WTC11 (cell line): ENCODE measurements at regions not wholly inside any gene's neighbourhood (a gene's known extent, or its start where the extent isn't known, plus 50 kb on each side); places are given as distances from the start of the nearest gene placed in this dataset.

Source experiments
- ATAC-seq: fragments of 200-7000 bp; cut with Tn5 transposase; 2 replicates; pipeline ENCODE4 v1.10.0; 2021; ENCODE audit warnings: mild to moderate bottlenecking, moderate library complexity
- CTCF ChIA-PET: fragments of 300-600 bp; sonication (Branson Sonifier 250); formaldehyde crosslinking; loops from one replicate; lab custom pipeline; 2021; ENCODE audit warnings: antibody characterized with exemption; lab: Charles Lee
- POLR2A ChIA-PET: fragments of 350-600 bp; sonication (Branson Sonifier 250); formaldehyde crosslinking; loops from one replicate; lab custom pipeline; 2021; ENCODE audit warnings: antibody characterized with exemption; lab: Charles Lee
- DNase-seq: peaks from one replicate; pipeline ENCODE4 v3.0.0; 2021; ENCODE audit warnings: low spot score
- H3K27ac Mint-ChIP-seq: 2 replicates; pipeline ENCODE4 v1.8.0; 2021; ENCODE audit warnings: mixed read lengths
- H3K27me3 Mint-ChIP-seq: 2 replicates; pipeline ENCODE4 v1.8.0; 2021; ENCODE audit warnings: low read depth, mild to moderate bottlenecking, moderate library complexity, mixed read lengths
- H3K36me3 Mint-ChIP-seq: 2 replicates; pipeline ENCODE4 v1.8.0; 2021; ENCODE audit warnings: mixed read lengths
- H3K4me1 Mint-ChIP-seq: 2 replicates; pipeline ENCODE4 v1.8.0; 2022; ENCODE audit warnings: mixed read lengths
- H3K4me3 Mint-ChIP-seq: 2 replicates; pipeline ENCODE4 v1.8.0; 2021; ENCODE audit warnings: mild to moderate bottlenecking, moderate library complexity, mixed read lengths
- H3K9me3 Mint-ChIP-seq: 2 replicates; pipeline ENCODE4 v1.8.0; 2021; ENCODE audit warnings: mixed read lengths
- HMGA2 ChIP-seq: fragments of 250-450 bp; sonication (Bioruptor Pico); IDR thresholded peaks from 2 replicates; pipeline ENCODE4 v1.4.0; 2021; ENCODE audit warnings: mild to moderate bottlenecking, moderate library complexity
- KAT7 ChIP-seq: sonication (generic); formaldehyde crosslinking; IDR thresholded peaks from 2 replicates; pipeline ENCODE4 v1.8.1; 2023; ENCODE audit warnings: missing genetic modification reagents, mild to moderate bottlenecking, borderline replicate concordance
- NFYB ChIP-seq: sonication (generic); formaldehyde crosslinking; conservative IDR thresholded peaks from 2 replicates; pipeline ENCODE4 v1.8.0; 2022; ENCODE audit warnings: low read depth, missing genetic modification reagents
- NR1H2 ChIP-seq: sonication (generic); formaldehyde crosslinking; IDR thresholded peaks from 2 replicates; pipeline ENCODE4 v1.9.0; 2021; ENCODE audit warnings: mild to moderate bottlenecking, moderate library complexity, missing genetic modification reagents
- NR2C2 ChIP-seq: sonication (generic); formaldehyde crosslinking; IDR thresholded peaks from 2 replicates; pipeline ENCODE4 v1.8.0; 2022; ENCODE audit warnings: mild to moderate bottlenecking, missing genetic modification reagents
- OVOL2 ChIP-seq: fragments of 250-450 bp; sonication (Bioruptor Pico); IDR thresholded peaks from 2 replicates; pipeline ENCODE4 v1.9.0; 2021; ENCODE audit warnings: mild to moderate bottlenecking, borderline replicate concordance
- SMAD4 ChIP-seq: sonication (generic); formaldehyde crosslinking; IDR thresholded peaks from 2 replicates; pipeline ENCODE4 v1.8.0; 2022; ENCODE audit warnings: mild to moderate bottlenecking, missing genetic modification reagents
- SOX15 ChIP-seq: fragments of 250-450 bp; sonication (Bioruptor Pico); IDR thresholded peaks from 2 replicates; pipeline ENCODE4 v1.9.0; 2021; ENCODE audit warnings: mild to moderate bottlenecking
- ZNF416 ChIP-seq: fragments of 250-450 bp; sonication (Bioruptor Pico); IDR thresholded peaks from 2 replicates; pipeline ENCODE4 v1.9.0; 2021; ENCODE audit warnings: mild to moderate bottlenecking, inconsistent platforms
- ZNF423 ChIP-seq: fragments of 250-450 bp; sonication (Bioruptor Pico); IDR thresholded peaks from 2 replicates; pipeline ENCODE4 v2.1.2; 2022; ENCODE audit warnings: mild to moderate bottlenecking, moderate library complexity
- ZNF671 ChIP-seq: fragments of 250-450 bp; sonication (Bioruptor Pico); IDR thresholded peaks from 2 replicates; pipeline ENCODE4 v1.8.0; 2021; ENCODE audit warnings: mild to moderate bottlenecking
- TF ChIP-seq, protein P1 (sequence below): fragments of 250-450 bp; sonication (Bioruptor Pico); IDR thresholded peaks from 2 replicates; pipeline ENCODE4 v1.9.0; 2021; ENCODE audit warnings: mild to moderate bottlenecking
- TF ChIP-seq, protein P2 (sequence below): sonication (generic); formaldehyde crosslinking; IDR thresholded peaks from 2 replicates; pipeline ENCODE4 v1.8.1; 2023; ENCODE audit warnings: mild to moderate bottlenecking, missing genetic modification reagents, borderline replicate concordance
- TF ChIP-seq, protein P3 (sequence below): sonication (generic); formaldehyde crosslinking; IDR thresholded peaks from 2 replicates; pipeline ENCODE4 v1.8.1; 2023; ENCODE audit warnings: mild to moderate bottlenecking, missing genetic modification reagents
- TF ChIP-seq, protein P4 (sequence below): sonication (generic); formaldehyde crosslinking; IDR thresholded peaks from 2 replicates; pipeline ENCODE4 v1.8.0; 2022; ENCODE audit warnings: mild to moderate bottlenecking, missing genetic modification reagents
- TF ChIP-seq, protein P5 (sequence below): sonication (generic); formaldehyde crosslinking; IDR thresholded peaks from 2 replicates; pipeline ENCODE4 v1.8.1; 2023; ENCODE audit warnings: mild to moderate bottlenecking, missing genetic modification reagents, moderate library complexity
- TF ChIP-seq, protein P6 (sequence below): sonication (generic); formaldehyde crosslinking; conservative IDR thresholded peaks from 2 replicates; pipeline ENCODE4 v1.8.1; 2022; ENCODE audit warnings: mild to moderate bottlenecking, missing genetic modification reagents
- TF ChIP-seq, protein P7 (sequence below): sonication (generic); formaldehyde crosslinking; IDR thresholded peaks from 2 replicates; pipeline ENCODE4 v1.8.1; 2023; ENCODE audit warnings: mild to moderate bottlenecking, moderate library complexity, missing genetic modification reagents
- TF ChIP-seq, protein P8 (sequence below): sonication (generic); formaldehyde crosslinking; IDR thresholded peaks from 2 replicates; pipeline ENCODE4 v1.8.1; 2023; ENCODE audit warnings: mild to moderate bottlenecking, missing genetic modification reagents

DNA sequence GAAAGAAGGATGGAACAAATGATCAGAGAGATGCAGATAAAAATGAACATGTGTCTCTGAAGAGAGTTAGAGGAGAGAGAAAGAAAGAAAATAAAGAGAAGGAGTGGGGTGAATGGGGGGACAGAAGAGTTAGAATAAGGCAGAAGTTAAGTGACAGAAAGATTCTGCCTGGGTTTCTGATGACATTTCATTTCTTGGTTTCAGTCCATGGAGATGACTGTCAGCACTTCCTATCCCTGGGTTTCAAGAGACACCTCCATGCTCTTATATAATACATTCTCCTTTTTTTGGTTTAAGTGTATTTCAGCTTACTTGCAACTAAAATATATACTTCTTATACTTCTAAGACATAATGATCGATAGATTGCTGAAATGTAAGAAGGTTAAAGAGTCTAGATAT is 213.0 kb upstream of the IL12B start (continued):
- TF ChIP-seq, protein P1, sequence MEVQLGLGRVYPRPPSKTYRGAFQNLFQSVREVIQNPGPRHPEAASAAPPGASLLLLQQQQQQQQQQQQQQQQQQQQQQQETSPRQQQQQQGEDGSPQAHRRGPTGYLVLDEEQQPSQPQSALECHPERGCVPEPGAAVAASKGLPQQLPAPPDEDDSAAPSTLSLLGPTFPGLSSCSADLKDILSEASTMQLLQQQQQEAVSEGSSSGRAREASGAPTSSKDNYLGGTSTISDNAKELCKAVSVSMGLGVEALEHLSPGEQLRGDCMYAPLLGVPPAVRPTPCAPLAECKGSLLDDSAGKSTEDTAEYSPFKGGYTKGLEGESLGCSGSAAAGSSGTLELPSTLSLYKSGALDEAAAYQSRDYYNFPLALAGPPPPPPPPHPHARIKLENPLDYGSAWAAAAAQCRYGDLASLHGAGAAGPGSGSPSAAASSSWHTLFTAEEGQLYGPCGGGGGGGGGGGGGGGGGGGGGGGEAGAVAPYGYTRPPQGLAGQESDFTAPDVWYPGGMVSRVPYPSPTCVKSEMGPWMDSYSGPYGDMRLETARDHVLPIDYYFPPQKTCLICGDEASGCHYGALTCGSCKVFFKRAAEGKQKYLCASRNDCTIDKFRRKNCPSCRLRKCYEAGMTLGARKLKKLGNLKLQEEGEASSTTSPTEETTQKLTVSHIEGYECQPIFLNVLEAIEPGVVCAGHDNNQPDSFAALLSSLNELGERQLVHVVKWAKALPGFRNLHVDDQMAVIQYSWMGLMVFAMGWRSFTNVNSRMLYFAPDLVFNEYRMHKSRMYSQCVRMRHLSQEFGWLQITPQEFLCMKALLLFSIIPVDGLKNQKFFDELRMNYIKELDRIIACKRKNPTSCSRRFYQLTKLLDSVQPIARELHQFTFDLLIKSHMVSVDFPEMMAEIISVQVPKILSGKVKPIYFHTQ (CRISPR knock-in tag): no peak

DNA sequence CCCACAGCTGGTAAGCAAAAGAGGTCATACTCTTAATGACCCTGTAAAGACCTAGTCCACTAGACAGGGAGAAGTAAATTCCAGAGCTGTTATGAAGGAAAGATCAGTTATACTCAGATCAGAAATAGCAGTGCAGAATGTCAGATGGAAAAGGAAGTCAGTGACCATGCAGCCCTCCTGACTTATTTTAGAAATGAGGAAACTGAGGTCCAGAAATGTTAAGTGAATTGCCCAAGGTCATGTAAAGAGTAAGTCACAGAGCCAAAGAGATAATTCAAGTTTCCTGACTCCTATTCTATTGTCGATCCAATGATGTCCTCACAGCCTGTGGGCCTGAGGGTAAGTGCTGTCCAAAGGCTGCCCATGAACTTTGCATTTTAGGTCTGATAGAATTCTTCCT is 214.9 kb upstream of the IL12B start:
- Mint-ChIP-seq H3K9me3 (peaks cover 21% of the 10 kb centered on the region), H3K27ac (no peak overlapping the region), H3K4me3 (no peak overlapping the region), H3K36me3 (peaks cover 4% of the 10 kb centered on the region), H3K4me1 (no peaks in the 10 kb centered on the region), H3K27me3 (peaks cover 2% of the 10 kb centered on the region; the same call in 1 of the 2 replicates)
- TF ChIP-seq NR2C2 (CRISPR knock-in tag) (no peak), NFYB (CRISPR knock-in tag) (no peak), ZNF416 (no peak), NR1H2 (CRISPR knock-in tag) (no peak), SOX15 (CRISPR knock-in tag) (no peak), ZNF671 (CRISPR knock-in tag) (no peak)
- TF ChIP-seq, protein P2, sequence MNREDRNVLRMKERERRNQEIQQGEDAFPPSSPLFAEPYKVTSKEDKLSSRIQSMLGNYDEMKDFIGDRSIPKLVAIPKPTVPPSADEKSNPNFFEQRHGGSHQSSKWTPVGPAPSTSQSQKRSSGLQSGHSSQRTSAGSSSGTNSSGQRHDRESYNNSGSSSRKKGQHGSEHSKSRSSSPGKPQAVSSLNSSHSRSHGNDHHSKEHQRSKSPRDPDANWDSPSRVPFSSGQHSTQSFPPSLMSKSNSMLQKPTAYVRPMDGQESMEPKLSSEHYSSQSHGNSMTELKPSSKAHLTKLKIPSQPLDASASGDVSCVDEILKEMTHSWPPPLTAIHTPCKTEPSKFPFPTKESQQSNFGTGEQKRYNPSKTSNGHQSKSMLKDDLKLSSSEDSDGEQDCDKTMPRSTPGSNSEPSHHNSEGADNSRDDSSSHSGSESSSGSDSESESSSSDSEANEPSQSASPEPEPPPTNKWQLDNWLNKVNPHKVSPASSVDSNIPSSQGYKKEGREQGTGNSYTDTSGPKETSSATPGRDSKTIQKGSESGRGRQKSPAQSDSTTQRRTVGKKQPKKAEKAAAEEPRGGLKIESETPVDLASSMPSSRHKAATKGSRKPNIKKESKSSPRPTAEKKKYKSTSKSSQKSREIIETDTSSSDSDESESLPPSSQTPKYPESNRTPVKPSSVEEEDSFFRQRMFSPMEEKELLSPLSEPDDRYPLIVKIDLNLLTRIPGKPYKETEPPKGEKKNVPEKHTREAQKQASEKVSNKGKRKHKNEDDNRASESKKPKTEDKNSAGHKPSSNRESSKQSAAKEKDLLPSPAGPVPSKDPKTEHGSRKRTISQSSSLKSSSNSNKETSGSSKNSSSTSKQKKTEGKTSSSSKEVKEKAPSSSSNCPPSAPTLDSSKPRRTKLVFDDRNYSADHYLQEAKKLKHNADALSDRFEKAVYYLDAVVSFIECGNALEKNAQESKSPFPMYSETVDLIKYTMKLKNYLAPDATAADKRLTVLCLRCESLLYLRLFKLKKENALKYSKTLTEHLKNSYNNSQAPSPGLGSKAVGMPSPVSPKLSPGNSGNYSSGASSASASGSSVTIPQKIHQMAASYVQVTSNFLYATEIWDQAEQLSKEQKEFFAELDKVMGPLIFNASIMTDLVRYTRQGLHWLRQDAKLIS (CRISPR knock-in tag): no peak
- TF ChIP-seq, protein P3, sequence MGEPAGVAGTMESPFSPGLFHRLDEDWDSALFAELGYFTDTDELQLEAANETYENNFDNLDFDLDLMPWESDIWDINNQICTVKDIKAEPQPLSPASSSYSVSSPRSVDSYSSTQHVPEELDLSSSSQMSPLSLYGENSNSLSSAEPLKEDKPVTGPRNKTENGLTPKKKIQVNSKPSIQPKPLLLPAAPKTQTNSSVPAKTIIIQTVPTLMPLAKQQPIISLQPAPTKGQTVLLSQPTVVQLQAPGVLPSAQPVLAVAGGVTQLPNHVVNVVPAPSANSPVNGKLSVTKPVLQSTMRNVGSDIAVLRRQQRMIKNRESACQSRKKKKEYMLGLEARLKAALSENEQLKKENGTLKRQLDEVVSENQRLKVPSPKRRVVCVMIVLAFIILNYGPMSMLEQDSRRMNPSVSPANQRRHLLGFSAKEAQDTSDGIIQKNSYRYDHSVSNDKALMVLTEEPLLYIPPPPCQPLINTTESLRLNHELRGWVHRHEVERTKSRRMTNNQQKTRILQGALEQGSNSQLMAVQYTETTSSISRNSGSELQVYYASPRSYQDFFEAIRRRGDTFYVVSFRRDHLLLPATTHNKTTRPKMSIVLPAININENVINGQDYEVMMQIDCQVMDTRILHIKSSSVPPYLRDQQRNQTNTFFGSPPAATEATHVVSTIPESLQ: no peak
- TF ChIP-seq, protein P4, sequence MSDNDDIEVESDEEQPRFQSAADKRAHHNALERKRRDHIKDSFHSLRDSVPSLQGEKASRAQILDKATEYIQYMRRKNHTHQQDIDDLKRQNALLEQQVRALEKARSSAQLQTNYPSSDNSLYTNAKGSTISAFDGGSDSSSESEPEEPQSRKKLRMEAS: no peak
- TF ChIP-seq, protein P5, sequence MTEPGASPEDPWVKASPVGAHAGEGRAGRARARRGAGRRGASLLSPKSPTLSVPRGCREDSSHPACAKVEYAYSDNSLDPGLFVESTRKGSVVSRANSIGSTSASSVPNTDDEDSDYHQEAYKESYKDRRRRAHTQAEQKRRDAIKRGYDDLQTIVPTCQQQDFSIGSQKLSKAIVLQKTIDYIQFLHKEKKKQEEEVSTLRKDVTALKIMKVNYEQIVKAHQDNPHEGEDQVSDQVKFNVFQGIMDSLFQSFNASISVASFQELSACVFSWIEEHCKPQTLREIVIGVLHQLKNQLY (CRISPR knock-in tag): no peak
- TF ChIP-seq, protein P6, sequence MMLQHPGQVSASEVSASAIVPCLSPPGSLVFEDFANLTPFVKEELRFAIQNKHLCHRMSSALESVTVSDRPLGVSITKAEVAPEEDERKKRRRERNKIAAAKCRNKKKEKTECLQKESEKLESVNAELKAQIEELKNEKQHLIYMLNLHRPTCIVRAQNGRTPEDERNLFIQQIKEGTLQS (CRISPR knock-in tag): no peak
- ChIA-PET CTCF (no interaction called here), POLR2A (no interaction called here)
- DNase-seq (no peak), ATAC-seq (no peak)

DNA sequence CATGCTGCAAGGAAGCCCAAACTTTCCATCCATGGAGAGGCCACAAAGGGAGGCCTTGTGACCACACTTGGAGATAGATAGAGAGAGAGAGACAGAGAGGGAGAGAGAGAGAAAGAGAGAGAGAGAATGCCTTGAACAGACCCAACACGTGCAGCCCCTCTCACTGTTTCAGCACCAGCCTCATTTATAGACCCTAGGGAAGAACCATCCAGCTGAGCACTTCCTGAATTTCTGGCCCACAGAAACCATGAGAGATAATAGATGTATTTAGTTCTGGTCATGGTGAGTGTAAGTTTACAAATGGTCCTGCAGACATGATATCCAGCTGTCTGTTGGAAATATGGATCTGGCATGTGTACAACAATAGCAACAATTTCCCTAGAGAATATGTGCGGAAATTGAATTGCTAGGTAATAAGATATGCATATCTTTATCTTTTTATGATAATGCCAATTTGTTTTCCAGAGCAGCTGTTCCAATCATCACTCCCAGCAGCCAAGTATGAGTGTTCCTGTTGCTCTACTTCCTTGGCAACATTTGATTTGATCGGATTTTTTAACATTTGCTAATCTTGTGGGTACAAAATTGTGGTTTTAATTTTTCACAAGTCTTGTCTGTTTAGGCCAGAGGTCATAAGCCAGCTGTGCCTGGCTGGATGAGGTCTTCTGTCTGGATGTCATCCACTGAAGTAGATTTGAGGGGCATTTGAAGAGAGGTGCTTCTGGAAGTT is 217.3 kb upstream of the IL12B start:
- ATAC-seq: no peak
- CTCF ChIA-PET: no interaction called here
- POLR2A ChIA-PET: no interaction called here
- Mint-ChIP-seq H3K4me3 (no peak overlapping the region), H3K4me1 (no peaks in the 10 kb centered on the region), H3K27me3 (peaks cover 2% of the 10 kb centered on the region; the same call in 1 of the 2 replicates), H3K27ac (no peak overlapping the region), H3K36me3 (peaks cover 8% of the 10 kb centered on the region), H3K9me3 (peaks cover 38% of the 10 kb centered on the region)
- DNase-seq: no peak
- TF ChIP-seq, protein P7, sequence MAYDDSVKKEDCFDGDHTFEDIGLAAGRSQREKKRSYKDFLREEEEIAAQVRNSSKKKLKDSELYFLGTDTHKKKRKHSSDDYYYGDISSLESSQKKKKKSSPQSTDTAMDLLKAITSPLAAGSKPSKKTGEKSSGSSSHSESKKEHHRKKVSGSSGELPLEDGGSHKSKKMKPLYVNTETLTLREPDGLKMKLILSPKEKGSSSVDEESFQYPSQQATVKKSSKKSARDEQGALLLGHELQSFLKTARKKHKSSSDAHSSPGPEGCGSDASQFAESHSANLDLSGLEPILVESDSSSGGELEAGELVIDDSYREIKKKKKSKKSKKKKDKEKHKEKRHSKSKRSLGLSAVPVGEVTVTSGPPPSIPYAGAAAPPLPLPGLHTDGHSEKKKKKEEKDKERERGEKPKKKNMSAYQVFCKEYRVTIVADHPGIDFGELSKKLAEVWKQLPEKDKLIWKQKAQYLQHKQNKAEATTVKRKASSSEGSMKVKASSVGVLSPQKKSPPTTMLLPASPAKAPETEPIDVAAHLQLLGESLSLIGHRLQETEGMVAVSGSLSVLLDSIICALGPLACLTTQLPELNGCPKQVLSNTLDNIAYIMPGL (CRISPR knock-in tag): no peak
- TF ChIP-seq NFYB (CRISPR knock-in tag): no peak
- no peak for TF ChIP-seq SMAD4
- TF ChIP-seq, protein P6 (CRISPR knock-in tag): no peak
- no peak for TF ChIP-seq HMGA2
- no peak for TF ChIP-seq NR1H2 (CRISPR knock-in tag)
- TF ChIP-seq, protein P8, sequence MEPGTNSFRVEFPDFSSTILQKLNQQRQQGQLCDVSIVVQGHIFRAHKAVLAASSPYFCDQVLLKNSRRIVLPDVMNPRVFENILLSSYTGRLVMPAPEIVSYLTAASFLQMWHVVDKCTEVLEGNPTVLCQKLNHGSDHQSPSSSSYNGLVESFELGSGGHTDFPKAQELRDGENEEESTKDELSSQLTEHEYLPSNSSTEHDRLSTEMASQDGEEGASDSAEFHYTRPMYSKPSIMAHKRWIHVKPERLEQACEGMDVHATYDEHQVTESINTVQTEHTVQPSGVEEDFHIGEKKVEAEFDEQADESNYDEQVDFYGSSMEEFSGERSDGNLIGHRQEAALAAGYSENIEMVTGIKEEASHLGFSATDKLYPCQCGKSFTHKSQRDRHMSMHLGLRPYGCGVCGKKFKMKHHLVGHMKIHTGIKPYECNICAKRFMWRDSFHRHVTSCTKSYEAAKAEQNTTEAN (CRISPR knock-in tag): no peak
- no peak for TF ChIP-seq ZNF423 (CRISPR knock-in tag)
- TF ChIP-seq OVOL2 (CRISPR knock-in tag): no peak
- no peak for TF ChIP-seq KAT7 (CRISPR knock-in tag)
